ENCODE measurements at regions not wholly inside any gene's neighbourhood (a gene's known extent, or its start where the extent isn't known, plus 50 kb on each side); places are given as distances from the start of the nearest gene placed in this dataset.

DNA sequence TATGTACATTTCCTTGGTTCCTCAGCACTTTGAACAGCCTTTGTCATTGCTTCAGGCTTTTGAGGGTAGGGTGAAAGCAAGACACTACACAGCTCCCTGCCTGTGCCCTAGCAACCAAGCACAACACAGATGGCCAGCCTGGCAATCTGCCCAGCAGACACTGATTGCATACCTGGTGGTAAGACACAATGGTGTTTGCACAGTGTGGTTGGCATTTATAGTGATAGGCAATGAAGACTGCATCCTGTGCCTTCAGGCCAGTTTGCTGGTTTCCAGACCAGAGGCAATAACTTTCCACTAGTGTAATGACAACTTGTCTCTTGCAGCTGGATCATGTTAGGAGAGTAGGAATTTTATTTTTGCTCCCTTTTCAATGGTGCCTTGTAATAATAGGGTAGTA, 144.5 kb upstream of the TNC start (continued):
- no peak for TF ChIP-seq REST (IDR thresholded peaks at IDR 0.05; ENCODE audit: low read depth, low read length)
- no peak for TF ChIP-seq MEF2A (IDR thresholded peaks at IDR 0.05; ENCODE audit: borderline replicate concordance, low read depth)
- peak; percentile 96 for TF ChIP-seq FOXM1 (IDR thresholded peaks at IDR 0.05; ENCODE audit: low read depth)
- peak; percentile 51; the same call in 1 of the 2 replicates for TF ChIP-seq FOSL2 (IDR thresholded peaks at IDR 0.05; ENCODE audit: borderline replicate concordance, low read depth)
- no peak for TF ChIP-seq CTCF (IDR thresholded peaks at IDR 0.05)
- TF ChIP-seq GABPA (IDR thresholded peaks at IDR 0.05; ENCODE audit: low read depth) = 0 out of 2 replicates have a peak, but pooled peaks have one; percentile 7
- TF ChIP-seq SMC3 (IDR thresholded peaks at IDR 0.05; ENCODE audit: low read depth, low read length) = no peak; the same call in 1 of the 2 replicates
- peak; percentile 50; the same call in 1 of the 2 replicates for TF ChIP-seq RXRA (IDR thresholded peaks at IDR 0.05; ENCODE audit: borderline replicate concordance, low read depth)
- peak; percentile 76 for TF ChIP-seq JUND (IDR thresholded peaks at IDR 0.05)
- TF ChIP-seq EP300 (IDR thresholded peaks at IDR 0.05; ENCODE audit: borderline replicate concordance in 1 of 2, low read depth in 1 of 2, low read length in 1 of 2) = peak; percentile 98
- TF ChIP-seq TCF12 (IDR thresholded peaks at IDR 0.05) = peak; percentile 100
- TF ChIP-seq NFIC (IDR thresholded peaks at IDR 0.05; ENCODE audit: borderline replicate concordance) = peak; percentile 100
- TF ChIP-seq, protein P1, sequence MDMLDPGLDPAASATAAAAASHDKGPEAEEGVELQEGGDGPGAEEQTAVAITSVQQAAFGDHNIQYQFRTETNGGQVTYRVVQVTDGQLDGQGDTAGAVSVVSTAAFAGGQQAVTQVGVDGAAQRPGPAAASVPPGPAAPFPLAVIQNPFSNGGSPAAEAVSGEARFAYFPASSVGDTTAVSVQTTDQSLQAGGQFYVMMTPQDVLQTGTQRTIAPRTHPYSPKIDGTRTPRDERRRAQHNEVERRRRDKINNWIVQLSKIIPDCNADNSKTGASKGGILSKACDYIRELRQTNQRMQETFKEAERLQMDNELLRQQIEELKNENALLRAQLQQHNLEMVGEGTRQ (IDR thresholded peaks at IDR 0.05; ENCODE audit: borderline replicate concordance, low read depth, low read length) = no peak
- peak; percentile 32; the same call in 1 of the 2 replicates for TF ChIP-seq TAF1 (IDR thresholded peaks at IDR 0.05; ENCODE audit: borderline replicate concordance, low read depth, low read length)
- peak; percentile 98 for TF ChIP-seq RCOR1 (IDR thresholded peaks at IDR 0.05; ENCODE audit: low read length)
- no peak for TF ChIP-seq IRF3 (IDR thresholded peaks at IDR 0.05; ENCODE audit: low read depth, low read length)
- TF ChIP-seq, protein P2, sequence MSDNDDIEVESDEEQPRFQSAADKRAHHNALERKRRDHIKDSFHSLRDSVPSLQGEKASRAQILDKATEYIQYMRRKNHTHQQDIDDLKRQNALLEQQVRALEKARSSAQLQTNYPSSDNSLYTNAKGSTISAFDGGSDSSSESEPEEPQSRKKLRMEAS (IDR thresholded peaks at IDR 0.05; ENCODE audit: low read depth) = no peak
- TF ChIP-seq YY1 (IDR thresholded peaks at IDR 0.05; ENCODE audit: low read depth) = no peak

Measured in SK-N-SH (cell line).